GM21381 (cell line): ENCODE measurements at regions not wholly inside any gene's neighbourhood (a gene's known extent, or its start where the extent isn't known, plus 50 kb on each side); places are given as distances from the start of the nearest gene placed in this dataset.

ENCODE experiments used
- ATAC-seq: cut with Tn5 transposase; IDR thresholded peaks from one replicate; pipeline ENCODE4 v1.9.1; 2021; ENCODE audit warnings: mild to moderate bottlenecking, moderate library complexity; ENCODE audit not compliant: unreplicated experiment

GRCh38 chr2:128984081-128984480 is 665.4 kb upstream of the HS6ST1 start:
- ATAC-seq = no peak

- no peak for ATAC-seq
These were observed 666.2 kb upstream of the HS6ST1 start for GRCh38 chr2:128984855-128985254.

- no peak for ATAC-seq
These were observed 667.5 kb upstream of the HS6ST1 start for GRCh38 chr2:128986026-128986715.

- ATAC-seq = no peak
These were observed 668.2 kb upstream of the HS6ST1 start for GRCh38 chr2:128986867-128987268.

- ATAC-seq = no peak
These were observed 669.7 kb upstream of the HS6ST1 start for GRCh38 chr2:128988326-128988725.

- no peak for ATAC-seq
These were observed 670.3 kb upstream of the HS6ST1 start for GRCh38 chr2:128988967-128989366.

- no peak for ATAC-seq
These were observed 676.4 kb upstream of the HS6ST1 start for GRCh38 chr2:128995086-128995485.

- ATAC-seq = no peak
These were observed 677.4 kb upstream of the HS6ST1 start for GRCh38 chr2:128996078-128996477.

GRCh38 chr2:128997166-128997866 is 678.6 kb upstream of the HS6ST1 start:
- ATAC-seq = no peak

- no peak for ATAC-seq
These were observed 683.3 kb upstream of the HS6ST1 start for GRCh38 chr2:129001926-129002325.

GRCh38 chr2:129002751-129003150 is 684.1 kb upstream of the HS6ST1 start:
- ATAC-seq = no peak

GRCh38 chr2:129004485-129004884 is 685.8 kb upstream of the HS6ST1 start:
- no peak for ATAC-seq

- no peak for ATAC-seq
These were observed 686.3 kb upstream of the HS6ST1 start for GRCh38 chr2:129004940-129005490.

- ATAC-seq = no peak
These were observed 687.6 kb upstream of the HS6ST1 start for GRCh38 chr2:129006135-129006886.

GRCh38 chr2:129006901-129007300 is 688.2 kb upstream of the HS6ST1 start:
- ATAC-seq = no peak

GRCh38 chr2:129008055-129008880 is 689.6 kb upstream of the HS6ST1 start:
- ATAC-seq = no peak

- no peak for ATAC-seq
These were observed 690.4 kb upstream of the HS6ST1 start for GRCh38 chr2:129008881-129009554.

GRCh38 chr2:129009555-129010146 is 691.0 kb upstream of the HS6ST1 start:
- ATAC-seq = no peak

GRCh38 chr2:129010262-129010661 is 691.6 kb upstream of the HS6ST1 start:
- no peak for ATAC-seq
